ENCODE measurements at regions not wholly inside any gene's neighbourhood (a gene's known extent, or its start where the extent isn't known, plus 50 kb on each side); places are given as distances from the start of the nearest gene placed in this dataset.

DNA sequence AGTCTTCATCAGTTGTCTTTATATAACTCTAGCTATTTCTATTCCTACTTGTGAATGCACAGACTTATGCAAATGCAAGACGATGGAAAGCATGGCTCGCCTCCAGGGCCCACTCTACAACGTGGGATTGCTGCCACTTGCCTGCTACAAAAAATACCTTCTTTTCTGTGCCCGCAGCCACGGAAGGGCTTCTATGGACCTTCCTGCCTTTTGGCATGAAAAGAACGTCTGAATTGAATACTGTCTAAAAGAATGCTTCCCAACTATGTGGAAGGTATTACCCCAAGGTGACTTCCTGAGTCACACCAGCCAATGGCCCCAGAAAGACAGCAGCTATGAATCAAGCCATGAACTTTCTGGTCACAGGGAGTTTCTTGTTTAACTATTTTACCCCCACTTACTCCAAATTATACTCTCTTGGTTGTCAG is 261.2 kb downstream of the HIVEP2 start:
- no peak for DNase-seq

DNA sequence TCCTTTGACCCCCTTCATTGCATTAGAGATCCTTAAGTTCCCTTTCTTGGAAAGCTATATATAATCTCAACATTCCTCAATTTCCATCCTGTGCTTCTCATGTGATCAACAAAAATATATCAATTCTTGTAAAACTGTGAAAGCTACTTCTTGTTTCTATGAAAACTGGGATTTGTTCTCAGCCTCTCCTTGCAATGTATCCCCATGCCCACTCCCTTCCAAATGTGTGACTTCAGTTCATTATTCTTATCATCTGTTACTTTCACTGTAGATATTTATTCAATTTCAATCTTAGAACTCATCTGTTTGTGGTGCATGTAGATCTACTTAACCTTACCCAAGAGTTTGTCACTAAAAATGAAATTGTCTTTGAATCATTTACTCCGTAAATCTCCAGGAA is 260.6 kb downstream of the HIVEP2 start:
- DNase-seq: no peak

DNA sequence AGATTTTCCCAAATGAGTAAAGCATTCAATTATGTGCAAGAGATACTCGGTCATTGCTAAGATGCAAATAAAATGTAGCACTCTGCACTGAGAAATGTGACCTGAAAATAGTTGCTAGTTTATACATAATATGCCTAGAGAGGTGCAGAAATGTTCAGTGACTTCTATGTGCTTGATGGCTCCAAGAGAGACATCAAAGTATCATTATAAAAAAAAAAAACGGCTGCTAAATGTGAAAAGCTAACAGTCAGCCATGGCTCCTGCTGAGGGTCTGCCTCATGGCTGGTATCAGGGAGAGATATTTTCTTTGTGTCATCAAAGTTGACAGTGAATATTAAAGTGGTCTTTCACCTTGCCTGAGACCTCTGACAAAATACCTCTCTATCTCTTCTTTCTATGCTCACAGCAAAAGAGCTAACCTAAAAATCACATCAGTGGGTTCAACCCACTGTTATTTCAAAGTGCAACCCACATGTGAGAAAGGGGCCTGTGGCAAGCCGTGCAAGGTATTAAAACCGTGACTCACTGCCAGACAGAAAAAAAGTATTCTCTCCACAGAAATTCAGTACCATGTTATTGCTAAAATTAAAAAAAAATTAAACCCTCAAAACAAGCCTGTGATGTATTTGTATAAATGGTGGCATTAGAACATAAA is 259.0 kb downstream of the HIVEP2 start:
- DNase-seq: no peak

DNA sequence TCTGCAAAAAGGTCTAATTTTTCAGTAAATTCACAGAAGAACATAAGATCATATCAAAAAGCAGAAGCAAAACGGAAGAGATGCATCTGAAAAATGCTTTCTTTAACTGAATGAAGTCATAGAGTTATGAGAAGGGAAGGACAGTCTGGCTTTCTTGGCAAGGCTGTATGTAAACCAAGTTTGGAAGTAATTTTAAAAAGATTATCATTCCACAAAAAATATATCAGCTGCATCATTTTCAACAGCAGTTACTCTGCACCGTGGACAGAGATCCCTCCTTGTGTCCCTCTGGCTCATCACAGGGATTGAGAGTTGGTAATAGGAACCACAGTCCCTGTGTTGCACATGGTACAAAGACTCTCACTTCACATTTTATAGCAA is 258.5 kb downstream of the HIVEP2 start:
- DNase-seq: no peak

DNA sequence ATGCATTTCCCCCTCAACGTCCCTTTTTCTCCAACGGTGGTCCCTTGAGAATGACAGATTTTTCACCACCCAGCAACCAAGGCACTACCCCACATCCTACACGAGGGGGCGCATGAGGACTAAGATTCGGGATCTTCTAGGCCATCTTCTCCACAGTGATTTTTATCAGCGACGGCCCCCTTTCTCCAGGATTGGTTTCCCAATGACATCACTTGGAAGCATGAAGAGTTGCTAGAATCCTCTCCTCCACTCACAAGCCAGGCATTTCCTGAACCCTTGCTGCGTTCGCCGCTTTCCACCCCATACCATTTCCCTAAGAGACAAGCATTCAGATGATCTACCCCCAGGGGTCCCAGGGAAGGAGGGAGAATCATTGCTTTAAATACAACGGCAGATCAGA is 252.0 kb downstream of the HIVEP2 start:
- DNase-seq: peak; percentile 61

DNA sequence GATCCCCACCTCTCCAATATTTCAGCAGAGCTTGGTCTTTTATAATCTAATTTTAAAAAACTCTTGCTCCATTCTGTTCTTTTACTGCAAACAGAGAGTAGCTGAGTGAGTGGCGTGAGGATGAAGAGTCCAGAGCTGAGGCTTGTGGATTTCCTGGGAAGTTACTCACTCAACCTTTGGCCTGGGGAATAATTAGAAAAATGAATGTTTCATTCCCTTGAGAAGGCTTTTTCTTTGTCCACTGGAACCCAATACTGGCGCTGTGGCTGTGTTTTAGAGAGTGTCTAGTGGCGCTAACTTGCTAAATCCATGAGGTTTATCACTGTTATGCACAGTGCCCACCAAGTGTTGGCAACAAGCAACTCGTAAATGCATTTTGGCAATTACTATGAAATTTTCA is 251.5 kb downstream of the HIVEP2 start:
- no peak for DNase-seq

DNA sequence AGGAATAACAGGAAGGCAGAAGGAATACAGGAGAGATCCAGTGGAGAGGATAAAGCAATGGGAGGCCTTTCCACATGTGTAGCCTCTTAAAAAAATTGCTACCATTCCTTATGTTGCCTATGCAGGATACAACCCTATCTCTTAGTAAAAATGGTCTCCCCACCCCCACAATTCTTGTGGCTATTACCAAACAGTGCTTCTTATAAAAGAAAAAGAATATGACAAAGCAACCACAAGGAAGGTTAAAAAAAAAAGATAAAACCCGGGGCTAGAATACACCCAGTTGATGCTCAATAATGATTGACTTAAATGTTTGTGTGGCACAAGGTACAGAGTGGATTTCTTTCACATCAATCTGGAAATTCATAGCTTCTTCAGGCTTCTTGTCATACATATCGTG is 250.9 kb downstream of the HIVEP2 start:
- DNase-seq: no peak

DNA sequence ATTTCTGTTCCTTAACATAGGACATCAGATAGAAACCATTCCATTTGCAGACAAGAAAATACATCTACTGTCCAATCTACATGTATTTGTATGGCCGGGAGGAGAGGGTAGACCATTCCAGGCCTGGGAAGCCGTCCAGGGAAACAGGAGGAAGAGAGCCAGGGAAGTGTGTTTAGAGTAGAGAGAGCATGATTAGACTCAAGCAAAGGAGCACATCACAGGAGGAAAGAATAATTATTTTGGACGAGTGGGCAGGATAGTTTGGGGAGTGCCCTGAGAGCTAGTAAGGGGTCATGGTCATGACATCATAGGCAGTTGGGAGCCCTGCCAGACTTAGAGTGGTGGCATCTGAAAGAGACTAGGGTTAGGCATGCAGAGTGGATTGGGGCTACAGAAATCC is 250.0 kb downstream of the HIVEP2 start:
- no peak for DNase-seq

DNA sequence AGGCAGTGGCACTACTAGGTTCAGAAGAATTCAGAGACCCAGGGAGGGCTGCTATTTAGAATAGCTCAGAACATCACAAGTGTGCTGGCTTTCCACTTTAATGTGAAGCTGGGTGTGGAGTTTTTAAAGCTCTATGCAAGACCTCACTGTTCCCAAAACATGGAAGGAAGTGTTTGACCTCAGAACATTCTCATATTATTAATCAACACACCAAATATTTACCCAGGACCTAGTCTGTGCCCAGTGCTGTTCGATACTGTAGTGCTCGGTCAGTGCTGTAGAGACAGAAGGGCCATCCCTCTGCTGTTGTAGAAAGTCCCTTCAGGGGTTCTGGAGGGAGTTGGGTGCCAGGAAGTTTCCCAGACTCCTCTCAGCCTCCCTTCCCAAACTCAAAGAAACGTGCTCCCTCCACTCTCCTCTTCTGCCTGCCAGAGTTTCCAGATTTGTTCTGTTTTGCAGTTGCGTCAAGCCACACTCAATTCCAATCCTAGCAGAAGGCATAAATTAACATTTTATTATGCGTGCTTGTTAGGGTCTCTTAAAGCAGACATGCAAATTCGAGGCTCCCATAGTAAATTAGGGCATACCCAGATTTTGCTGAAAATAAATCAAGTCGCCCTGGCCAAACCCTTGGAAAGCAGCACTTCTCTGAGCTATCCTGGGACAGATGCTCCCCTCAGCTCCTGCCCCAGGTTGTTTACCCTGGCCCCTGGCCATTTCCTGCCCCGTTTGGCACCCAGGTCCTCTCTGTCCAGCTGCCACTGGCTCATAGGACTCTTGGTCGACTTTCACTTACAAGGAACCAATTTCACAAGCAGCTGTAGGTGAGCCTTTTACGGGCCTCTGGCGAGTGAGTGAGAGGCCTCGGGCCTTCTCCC is 248.6 kb downstream of the HIVEP2 start:
- no peak for DNase-seq

DNA sequence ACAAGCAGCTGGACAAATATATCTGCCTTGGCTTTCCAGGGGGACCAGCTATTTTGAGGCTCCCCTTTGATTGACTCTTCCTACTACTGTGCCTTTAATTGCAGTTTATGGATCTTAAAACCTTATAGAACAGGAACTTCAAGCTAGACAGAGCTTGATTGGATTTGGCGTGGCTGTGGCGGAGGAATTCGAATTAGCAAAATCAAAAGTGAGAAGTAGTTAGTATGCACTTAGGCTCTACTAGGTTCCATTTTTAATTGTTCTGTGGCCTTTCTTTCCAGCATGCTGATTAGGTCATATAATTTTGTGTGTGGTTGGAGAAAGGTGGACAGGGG is 248.0 kb downstream of the HIVEP2 start:
- DNase-seq: no peak

DNA sequence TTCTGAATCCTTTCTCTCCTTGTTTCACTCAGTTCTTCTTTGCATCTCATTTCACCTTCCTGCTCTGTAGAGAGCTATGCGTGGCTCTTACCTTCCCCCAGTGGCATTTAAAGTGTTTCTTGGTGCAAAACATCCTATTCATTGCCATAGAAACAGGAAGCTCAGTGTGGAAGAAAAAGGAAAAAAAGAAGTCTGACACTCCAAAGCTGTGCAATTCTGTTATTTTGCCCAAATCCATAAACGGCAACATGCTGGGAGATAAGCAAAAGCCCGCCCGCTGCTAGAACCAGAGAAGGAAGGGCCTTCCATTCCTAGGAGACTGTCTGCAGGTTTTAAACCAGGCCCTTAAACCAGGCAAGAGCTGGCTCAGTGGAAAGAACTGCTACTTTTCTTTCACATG is 247.1 kb downstream of the HIVEP2 start:
- DNase-seq: no peak

DNA sequence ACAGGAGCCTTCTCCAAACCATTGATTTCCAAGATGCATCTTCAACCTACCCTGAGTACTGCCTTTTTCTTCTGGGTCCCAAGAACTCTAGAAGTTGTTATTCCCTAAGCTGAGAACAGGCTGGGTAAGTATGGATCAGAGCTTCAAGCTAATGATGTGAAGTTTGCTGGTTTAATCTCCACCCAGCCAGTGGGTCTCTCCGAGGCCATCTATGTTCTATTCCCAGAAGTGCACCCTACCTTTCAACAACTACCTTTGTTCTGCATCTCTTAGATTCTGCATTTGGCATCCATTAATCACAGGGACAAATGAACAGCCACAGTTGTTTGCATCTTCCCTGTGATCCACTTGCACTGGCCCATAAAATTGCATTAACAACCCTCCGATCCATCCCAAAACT is 246.2 kb downstream of the HIVEP2 start:
- no peak for DNase-seq

DNA sequence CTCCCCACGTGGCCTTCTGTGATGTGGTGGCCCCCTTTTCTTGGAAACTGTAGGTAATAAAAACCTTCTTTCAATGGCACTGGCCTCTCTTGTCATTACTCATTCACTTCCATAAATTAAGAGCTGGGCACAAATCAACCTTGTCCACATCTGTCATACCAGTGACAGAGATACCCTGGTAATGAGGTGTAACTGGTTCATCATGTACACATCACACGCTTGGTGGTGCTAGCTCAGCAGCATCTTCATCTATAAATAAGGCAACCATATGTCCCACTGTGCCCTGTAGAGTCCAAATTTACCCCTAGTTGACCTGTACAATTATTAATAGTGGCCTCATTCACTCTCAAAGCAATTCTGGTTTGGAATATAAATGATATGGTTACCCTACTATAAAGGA is 245.6 kb downstream of the HIVEP2 start:
- no peak for DNase-seq

DNA sequence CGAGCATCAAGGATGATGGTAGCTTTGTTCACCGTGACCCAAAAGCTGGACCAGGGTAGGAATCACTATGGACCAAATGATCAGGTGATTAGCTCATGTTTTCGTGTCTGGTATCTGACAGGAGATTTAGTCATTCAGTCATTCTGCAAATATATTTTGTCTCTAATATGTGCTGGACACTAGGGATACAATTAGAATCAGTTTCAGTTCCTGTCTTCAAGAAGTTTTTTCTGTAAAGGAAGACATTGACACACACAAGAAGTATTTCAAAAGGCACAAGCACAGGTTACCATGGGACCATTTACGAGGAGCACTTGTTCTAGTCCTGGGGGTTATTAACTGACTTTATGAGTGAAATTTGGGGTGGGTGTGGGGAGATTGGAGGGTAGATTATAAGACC is 244.9 kb downstream of the HIVEP2 start:
- no peak for DNase-seq

DNA sequence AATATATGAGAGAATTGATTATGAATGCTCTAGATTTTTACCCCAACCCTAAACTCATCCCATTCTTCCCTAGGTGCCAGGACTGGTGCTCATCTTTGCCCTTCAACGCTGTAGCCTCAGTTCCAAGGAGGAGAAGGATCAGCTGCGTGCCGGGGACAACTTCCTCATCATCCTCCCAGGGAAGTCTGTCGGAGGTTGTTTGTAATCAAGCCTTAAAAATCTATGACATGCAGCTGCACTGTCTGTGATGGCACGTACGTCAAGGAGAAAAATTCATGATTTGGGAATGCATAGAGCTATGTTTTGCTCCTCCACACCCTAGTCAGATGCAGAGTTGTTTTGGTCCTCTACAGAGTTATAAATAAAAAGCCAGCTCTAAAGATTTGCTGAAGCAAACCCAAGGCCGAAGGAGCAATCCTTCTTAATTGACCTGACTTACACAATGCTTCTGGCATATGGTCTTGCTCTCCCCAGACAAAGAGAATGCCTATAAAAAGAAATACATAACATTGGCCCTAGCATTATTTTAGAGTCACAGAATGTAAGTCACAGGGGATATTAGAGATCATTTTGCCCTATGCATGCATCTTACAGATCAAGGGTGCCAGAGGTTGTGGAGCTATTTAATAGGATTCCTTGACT is 244.2 kb downstream of the HIVEP2 start:
- no peak for DNase-seq

All from activated CD4-positive, CD25-positive, alpha-beta regulatory T cell treated with anti-CD3 and anti-CD28 coated beads, Interleukin-2, amount 50 U/mL, for 72 hours (primary cell).